Memory B cell (primary cell): ENCODE measurements at regions not wholly inside any gene's neighbourhood (a gene's known extent, or its start where the extent isn't known, plus 50 kb on each side); places are given as distances from the start of the nearest gene placed in this dataset.
"Not testable (repeated sequence)": the region's sequence is repeated elsewhere in the genome, so short reads cannot be mapped to it uniquely, and the experiment has no call there.

Experiments
- ATAC-seq: fragments of 150-1000 bp; cut with Tn5 transposase; 2 replicates; pipeline ENCODE4 v1.10.0; 2021; ENCODE audit warnings: low read depth, mild to moderate bottlenecking, moderate library complexity
- DNase-seq, 2 donors: peaks; one replicate each; pipeline ENCODE4 v3.0.0; 2022; ENCODE audit warnings: low spot score in 2 of 2
- H3K27ac Mint-ChIP-seq: one replicate; pipeline ENCODE4 v1.8.0; 2022; ENCODE audit warnings: mild to moderate bottlenecking, moderate library complexity, mixed read lengths
- H3K27me3 Mint-ChIP-seq: one replicate; pipeline ENCODE4 v1.8.0; 2022; ENCODE audit warnings: mixed read lengths
- H3K36me3 Mint-ChIP-seq: one replicate; pipeline ENCODE4 v1.8.0; 2022; ENCODE audit warnings: mild to moderate bottlenecking, mixed read lengths
- H3K4me1 Mint-ChIP-seq: one replicate; pipeline ENCODE4 v1.8.0; 2022; ENCODE audit warnings: mixed read lengths
- H3K4me3 Mint-ChIP-seq: one replicate; pipeline ENCODE4 v1.8.0; 2022; ENCODE audit warnings: mild to moderate bottlenecking, moderate library complexity, mixed read lengths
- H3K9me3 Mint-ChIP-seq: one replicate; pipeline ENCODE4 v1.8.0; 2022; ENCODE audit warnings: mixed read lengths

- ATAC-seq (no peak), DNase-seq (no peak)
- Mint-ChIP-seq H3K27me3 (no peaks in the 10 kb centered on the region), H3K27ac (no peak overlapping the region), H3K4me1 (no peaks in the 10 kb centered on the region), H3K36me3 (no peaks in the 10 kb centered on the region), H3K4me3 (no peak overlapping the region), H3K9me3 (no peaks in the 10 kb centered on the region)
Observed at GRCh38 chr1:234899041-234899729, 229.5 kb downstream of the TOMM20 start.

- no peaks in the 10 kb centered on the region for H3K36me3 Mint-ChIP-seq
- no peaks in the 10 kb centered on the region for H3K4me1 Mint-ChIP-seq
- no peak overlapping the region for H3K27ac Mint-ChIP-seq
- ATAC-seq (no peak), DNase-seq (no peak)
- H3K27me3 Mint-ChIP-seq = no peaks in the 10 kb centered on the region
- H3K4me3 Mint-ChIP-seq = no peak overlapping the region
- no peaks in the 10 kb centered on the region for H3K9me3 Mint-ChIP-seq
Observed at GRCh38 chr1:234898455-234899033, 230.1 kb downstream of the TOMM20 start.

GRCh38 chr1:234897754-234898454 lies 230.7 kb downstream of the TOMM20 start:
- Mint-ChIP-seq H3K36me3 (no peaks in the 10 kb centered on the region), H3K9me3 (no peaks in the 10 kb centered on the region), H3K4me1 (no peaks in the 10 kb centered on the region), H3K27ac (no peak overlapping the region), H3K27me3 (no peaks in the 10 kb centered on the region), H3K4me3 (no peak overlapping the region)
- DNase-seq = no peak
- no peak for ATAC-seq

- Mint-ChIP-seq H3K27me3 (no peaks in the 10 kb centered on the region), H3K9me3 (no peaks in the 10 kb centered on the region), H3K4me1 (no peaks in the 10 kb centered on the region), H3K27ac (no peak overlapping the region), H3K36me3 (no peaks in the 10 kb centered on the region), H3K4me3 (no peak overlapping the region)
- ATAC-seq = no peak
- no peak for DNase-seq
Observed at GRCh38 chr1:234897390-234897749, 231.3 kb downstream of the TOMM20 start.

GRCh38 chr1:234896477-234897389 lies 231.9 kb downstream of the TOMM20 start:
- H3K4me3 Mint-ChIP-seq = no peak overlapping the region
- ATAC-seq (no peak), DNase-seq (no peak)
- no peaks in the 10 kb centered on the region for H3K36me3 Mint-ChIP-seq
- no peaks in the 10 kb centered on the region for H3K27me3 Mint-ChIP-seq
- no peaks in the 10 kb centered on the region for H3K9me3 Mint-ChIP-seq
- H3K4me1 Mint-ChIP-seq = no peaks in the 10 kb centered on the region
- no peak overlapping the region for H3K27ac Mint-ChIP-seq

- DNase-seq (no peak), ATAC-seq (no peak)
- Mint-ChIP-seq H3K36me3 (no peaks in the 10 kb centered on the region), H3K4me3 (no peak overlapping the region), H3K27ac (no peak overlapping the region), H3K27me3 (no peaks in the 10 kb centered on the region), H3K4me1 (peaks cover 2% of the 10 kb centered on the region), H3K9me3 (no peaks in the 10 kb centered on the region)
Observed at GRCh38 chr1:234893725-234894630, 234.7 kb downstream of the TOMM20 start.

GRCh38 chr1:234893359-234893724 lies 235.3 kb downstream of the TOMM20 start:
- ATAC-seq (no peak), DNase-seq (no peak)
- no peak overlapping the region for H3K4me3 Mint-ChIP-seq
- H3K27me3 Mint-ChIP-seq = no peaks in the 10 kb centered on the region
- peaks cover 2% of the 10 kb centered on the region for H3K4me1 Mint-ChIP-seq
- H3K36me3 Mint-ChIP-seq = no peaks in the 10 kb centered on the region
- no peak overlapping the region for H3K27ac Mint-ChIP-seq
- H3K9me3 Mint-ChIP-seq = no peaks in the 10 kb centered on the region

GRCh38 chr1:234892642-234893041 lies 236.0 kb downstream of the TOMM20 start:
- Mint-ChIP-seq H3K27ac (no peak overlapping the region), H3K36me3 (no peaks in the 10 kb centered on the region), H3K9me3 (no peaks in the 10 kb centered on the region), H3K4me3 (no peak overlapping the region), H3K27me3 (no peaks in the 10 kb centered on the region), H3K4me1 (peaks cover 2% of the 10 kb centered on the region)
- no peak for ATAC-seq
- no peak for DNase-seq

GRCh38 chr1:234891427-234891826 lies 237.2 kb downstream of the TOMM20 start:
- Mint-ChIP-seq H3K27ac (peak overlapping the region; percentile 66), H3K4me3 (no peak overlapping the region), H3K27me3 (no peaks in the 10 kb centered on the region), H3K4me1 (peaks cover 2% of the 10 kb centered on the region), H3K9me3 (no peaks in the 10 kb centered on the region), H3K36me3 (no peaks in the 10 kb centered on the region)
- DNase-seq (no peak), ATAC-seq (no peak)

GRCh38 chr1:234889643-234890042 lies 239.0 kb downstream of the TOMM20 start:
- Mint-ChIP-seq H3K4me3 (no peak overlapping the region), H3K36me3 (no peaks in the 10 kb centered on the region), H3K9me3 (no peaks in the 10 kb centered on the region), H3K27ac (no peak overlapping the region), H3K27me3 (no peaks in the 10 kb centered on the region), H3K4me1 (peaks cover 2% of the 10 kb centered on the region)
- DNase-seq (no peak), ATAC-seq (no peak)

GRCh38 chr1:234888247-234888646 lies 240.4 kb downstream of the TOMM20 start:
- H3K27ac Mint-ChIP-seq, H3K4me3 Mint-ChIP-seq, ATAC-seq, H3K4me1 Mint-ChIP-seq, H3K9me3 Mint-ChIP-seq, DNase-seq, H3K27me3 Mint-ChIP-seq, H3K36me3 Mint-ChIP-seq: not testable (repeated sequence)

GRCh38 chr1:234887016-234887900 lies 241.4 kb downstream of the TOMM20 start:
- no peak overlapping the region for H3K4me3 Mint-ChIP-seq

More at GRCh38 chr1:234887016-234887900, 241.4 kb downstream of the TOMM20 start:
- ATAC-seq (no peak), DNase-seq (no peak)
- H3K27ac Mint-ChIP-seq = no peak overlapping the region
- no peaks in the 10 kb centered on the region for H3K27me3 Mint-ChIP-seq
- peaks cover 8% of the 10 kb centered on the region for H3K4me1 Mint-ChIP-seq
- H3K9me3 Mint-ChIP-seq = no peaks in the 10 kb centered on the region
- no peaks in the 10 kb centered on the region for H3K36me3 Mint-ChIP-seq
